ENCODE measurements at regions not wholly inside any gene's neighbourhood (a gene's known extent, or its start where the extent isn't known, plus 50 kb on each side); places are given as distances from the start of the nearest gene placed in this dataset.
"Not testable (repeated sequence)": the region's sequence is repeated elsewhere in the genome, so short reads cannot be mapped to it uniquely, and the experiment has no call there.

- POLR2A ChIA-PET (ENCODE audit: partially characterized antibody); H3K4me3 ChIP-seq (ENCODE audit: low read length in 2 of 2); H3K27me3 ChIP-seq (ENCODE audit: insufficient read depth, low read length); CTCF ChIA-PET (ENCODE audit: partially characterized antibody); H3K36me3 ChIP-seq (ENCODE audit: insufficient read depth, low read length); H3K4me1 ChIP-seq (ENCODE audit: insufficient read depth, low read length); H3K4me1 Mint-ChIP-seq; intact Hi-C loops (cut with micrococcal nuclease); H3K27ac ChIP-seq (ENCODE audit: low read depth, low read length); H3K36me3 Mint-ChIP-seq; H3K27ac Mint-ChIP-seq; H3K4me3 Mint-ChIP-seq; H3K27me3 Mint-ChIP-seq; H3K9me3 ChIP-seq (ENCODE audit: control insufficient read depth in 1 of 2, low read length in 2 of 2); DNase-seq: not testable (repeated sequence)
- H3K9me3 Mint-ChIP-seq, result peaks cover 0 to 12% (median 2%) of the 10 kb centered on the region in 8 donors
Observed at GRCh38 chr3:170662986-170663385, 77.1 kb upstream of the SLC7A14 start.

- Histone ChIP-seq H3K27me3 (ENCODE audit: insufficient read depth, low read length) (no peaks in the 10 kb centered on the region), H3K9me3 (ENCODE audit: control insufficient read depth in 1 of 2, low read length in 2 of 2) (no peaks in the 10 kb centered on the region), H3K27ac (ENCODE audit: low read depth, low read length) (no peak overlapping the region), H3K4me1 (ENCODE audit: insufficient read depth, low read length) (no peaks in the 10 kb centered on the region), H3K36me3 (ENCODE audit: insufficient read depth, low read length) (no peaks in the 10 kb centered on the region), H3K4me3 (ENCODE audit: low read length in 2 of 2) (no peak overlapping the region)
- Mint-ChIP-seq H3K4me1 (no peaks in the 10 kb centered on the region), H3K27me3 (peaks cover 2 to 10% of the 10 kb centered on the region in 2 donors), H3K27ac (no peak overlapping the region), H3K4me3 (no peak overlapping the region), H3K36me3 (no peaks in the 10 kb centered on the region), H3K9me3 (peaks cover 0 to 5% (median 2%) of the 10 kb centered on the region in 8 donors)
- POLR2A ChIA-PET (ENCODE audit: partially characterized antibody), result no interaction called here
- intact Hi-C loops (cut with micrococcal nuclease), result no loop called here
- DNase-seq, result no peak
- CTCF ChIA-PET (ENCODE audit: partially characterized antibody), result no interaction called here
Observed at GRCh38 chr3:170660139-170660538, 74.3 kb upstream of the SLC7A14 start.

- Mint-ChIP-seq H3K4me1 (no peaks in the 10 kb centered on the region), H3K27ac (no peak overlapping the region), H3K36me3 (no peaks in the 10 kb centered on the region), H3K9me3 (peaks cover 0 to 3% (median 0%) of the 10 kb centered on the region in 8 donors), H3K4me3 (no peak overlapping the region), H3K27me3 (peaks cover 2 to 10% of the 10 kb centered on the region in 2 donors)
- Histone ChIP-seq H3K27me3 (ENCODE audit: insufficient read depth, low read length) (no peaks in the 10 kb centered on the region), H3K36me3 (ENCODE audit: insufficient read depth, low read length) (no peaks in the 10 kb centered on the region), H3K4me1 (ENCODE audit: insufficient read depth, low read length) (no peaks in the 10 kb centered on the region), H3K4me3 (ENCODE audit: low read length in 2 of 2) (no peak overlapping the region), H3K27ac (ENCODE audit: low read depth, low read length) (no peak overlapping the region), H3K9me3 (ENCODE audit: control insufficient read depth in 1 of 2, low read length in 2 of 2) (no peaks in the 10 kb centered on the region)
- POLR2A ChIA-PET (ENCODE audit: partially characterized antibody), result no interaction called here
- intact Hi-C loops (cut with micrococcal nuclease), result no loop called here
- CTCF ChIA-PET (ENCODE audit: partially characterized antibody), result interaction anchor here (0.6 kb wide), 1 partner anchor 1080 kb away, joined by 3 read pairs; no protein-coding TSS in a partner anchor
- DNase-seq, result no peak
Observed at GRCh38 chr3:170657312-170657711, 71.4 kb upstream of the SLC7A14 start.

GRCh38 chr3:170656284-170656683 is 70.4 kb upstream of the SLC7A14 start:
- POLR2A ChIA-PET (ENCODE audit: partially characterized antibody), result no interaction called here
- peaks cover 6 to 10% of the 10 kb centered on the region in 2 donors for H3K27me3 Mint-ChIP-seq
- intact Hi-C loops (cut with micrococcal nuclease), result no loop called here
- Histone ChIP-seq H3K4me1 (ENCODE audit: insufficient read depth, low read length) (no peaks in the 10 kb centered on the region), H3K27me3 (ENCODE audit: insufficient read depth, low read length) (no peaks in the 10 kb centered on the region), H3K36me3 (ENCODE audit: insufficient read depth, low read length) (no peaks in the 10 kb centered on the region), H3K27ac (ENCODE audit: low read depth, low read length) (no peak overlapping the region), H3K9me3 (ENCODE audit: control insufficient read depth in 1 of 2, low read length in 2 of 2) (no peaks in the 10 kb centered on the region), H3K4me3 (ENCODE audit: low read length in 2 of 2) (no peak overlapping the region)
- no peak overlapping the region for H3K4me3 Mint-ChIP-seq
- H3K36me3 Mint-ChIP-seq, result no peaks in the 10 kb centered on the region
- no peak for DNase-seq
- H3K4me1 Mint-ChIP-seq, result no peaks in the 10 kb centered on the region
- H3K9me3 Mint-ChIP-seq, result peaks cover 0 to 3% (median 0%) of the 10 kb centered on the region in 8 donors
- CTCF ChIA-PET (ENCODE audit: partially characterized antibody), result no interaction called here
- H3K27ac Mint-ChIP-seq, result no peak overlapping the region

- H3K36me3 ChIP-seq (ENCODE audit: insufficient read depth, low read length), result no peaks in the 10 kb centered on the region
- no peaks in the 10 kb centered on the region for H3K4me1 Mint-ChIP-seq
- H3K9me3 ChIP-seq (ENCODE audit: control insufficient read depth in 1 of 2, low read length in 2 of 2), result no peaks in the 10 kb centered on the region
- H3K36me3 Mint-ChIP-seq, result no peaks in the 10 kb centered on the region
- intact Hi-C loops (cut with micrococcal nuclease), result no loop called here
- no peaks in the 10 kb centered on the region for H3K4me1 ChIP-seq (ENCODE audit: insufficient read depth, low read length)
- H3K27ac ChIP-seq (ENCODE audit: low read depth, low read length), result no peak overlapping the region
- H3K27me3 Mint-ChIP-seq, result peaks cover 7 to 10% of the 10 kb centered on the region in 2 donors
- ChIA-PET POLR2A (ENCODE audit: partially characterized antibody) (no interaction called here), CTCF (ENCODE audit: partially characterized antibody) (no interaction called here)
- peaks cover 0 to 3% (median 0%) of the 10 kb centered on the region in 8 donors for H3K9me3 Mint-ChIP-seq
- DNase-seq, result no peak
- H3K27ac Mint-ChIP-seq, result no peak overlapping the region
- H3K4me3 ChIP-seq (ENCODE audit: low read length in 2 of 2), result no peak overlapping the region
- no peak overlapping the region for H3K4me3 Mint-ChIP-seq
- no peaks in the 10 kb centered on the region for H3K27me3 ChIP-seq (ENCODE audit: insufficient read depth, low read length)
Observed at GRCh38 chr3:170653801-170654200, 67.9 kb upstream of the SLC7A14 start.

GRCh38 chr3:170651260-170651845 is 65.5 kb upstream of the SLC7A14 start:
- ChIA-PET CTCF (ENCODE audit: partially characterized antibody) (no interaction called here), POLR2A (ENCODE audit: partially characterized antibody) (no interaction called here)
- no peak overlapping the region for H3K4me3 Mint-ChIP-seq
- intact Hi-C loops (cut with micrococcal nuclease), result no loop called here
- no peaks in the 10 kb centered on the region for H3K4me1 Mint-ChIP-seq
- H3K4me3 ChIP-seq (ENCODE audit: low read length in 2 of 2), result no peak overlapping the region
- no peaks in the 10 kb centered on the region for H3K9me3 ChIP-seq (ENCODE audit: control insufficient read depth in 1 of 2, low read length in 2 of 2)
- no peak overlapping the region for H3K27ac ChIP-seq (ENCODE audit: low read depth, low read length)
- no peaks in the 10 kb centered on the region for H3K36me3 ChIP-seq (ENCODE audit: insufficient read depth, low read length)
- no peaks in the 10 kb centered on the region for H3K36me3 Mint-ChIP-seq
- no peaks in the 10 kb centered on the region for H3K27me3 ChIP-seq (ENCODE audit: insufficient read depth, low read length)
- H3K9me3 Mint-ChIP-seq, result peaks cover 0 to 5% (median 0%) of the 10 kb centered on the region in 8 donors
- H3K4me1 ChIP-seq (ENCODE audit: insufficient read depth, low read length), result no peaks in the 10 kb centered on the region
- no peak overlapping the region for H3K27ac Mint-ChIP-seq
- peaks cover 3 to 4% of the 10 kb centered on the region in 2 donors for H3K27me3 Mint-ChIP-seq
- DNase-seq, result no peak

GRCh38 chr3:170650557-170650956 is 64.7 kb upstream of the SLC7A14 start:
- H3K27me3 Mint-ChIP-seq; H3K9me3 ChIP-seq (ENCODE audit: control insufficient read depth in 1 of 2, low read length in 2 of 2); CTCF ChIA-PET (ENCODE audit: partially characterized antibody); H3K4me3 ChIP-seq (ENCODE audit: low read length in 2 of 2); intact Hi-C loops (cut with micrococcal nuclease); H3K4me1 Mint-ChIP-seq; H3K36me3 ChIP-seq (ENCODE audit: insufficient read depth, low read length); H3K27ac Mint-ChIP-seq; H3K27ac ChIP-seq (ENCODE audit: low read depth, low read length); POLR2A ChIA-PET (ENCODE audit: partially characterized antibody); H3K9me3 Mint-ChIP-seq; H3K36me3 Mint-ChIP-seq; H3K4me1 ChIP-seq (ENCODE audit: insufficient read depth, low read length); H3K27me3 ChIP-seq (ENCODE audit: insufficient read depth, low read length); H3K4me3 Mint-ChIP-seq; DNase-seq: not testable (repeated sequence)

- Histone ChIP-seq H3K27me3 (ENCODE audit: insufficient read depth, low read length) (no peaks in the 10 kb centered on the region), H3K9me3 (ENCODE audit: control insufficient read depth in 1 of 2, low read length in 2 of 2) (no peaks in the 10 kb centered on the region), H3K27ac (ENCODE audit: low read depth, low read length) (no peak overlapping the region), H3K36me3 (ENCODE audit: insufficient read depth, low read length) (no peaks in the 10 kb centered on the region), H3K4me1 (ENCODE audit: insufficient read depth, low read length) (no peaks in the 10 kb centered on the region), H3K4me3 (ENCODE audit: low read length in 2 of 2) (no peak overlapping the region)
- intact Hi-C loops (cut with micrococcal nuclease), result no loop called here
- POLR2A ChIA-PET (ENCODE audit: partially characterized antibody), result no interaction called here
- no peaks in the 10 kb centered on the region for H3K27me3 Mint-ChIP-seq
- no peak overlapping the region for H3K27ac Mint-ChIP-seq
- CTCF ChIA-PET (ENCODE audit: partially characterized antibody), result no interaction called here
- peaks cover 0 to 7% (median 1%) of the 10 kb centered on the region in 8 donors for H3K9me3 Mint-ChIP-seq
- H3K4me1 Mint-ChIP-seq, result no peaks in the 10 kb centered on the region
- H3K36me3 Mint-ChIP-seq, result no peaks in the 10 kb centered on the region
- no peak overlapping the region for H3K4me3 Mint-ChIP-seq
- DNase-seq, result no peak
Observed at GRCh38 chr3:170644711-170645110, 58.8 kb upstream of the SLC7A14 start.

Measured in CD4-positive, alpha-beta memory T cell (primary cell).